Body of pancreas (tissue), 4 donors: ENCODE measurements at regions not wholly inside any gene's neighbourhood (a gene's known extent, or its start where the extent isn't known, plus 50 kb on each side); places are given as distances from the start of the nearest gene placed in this dataset.

Experiments
- POLR2A ChIP-seq, 3 donors: fragments of 450-650 bp; IDR thresholded peaks; one replicate each; pipeline ENCODE4 v1.6.1; 2016; ENCODE audit warnings: antibody characterized with exemption in 3 of 3, mild to moderate bottlenecking in 2 of 3
- TF ChIP-seq, protein P1 (sequence below), 7 experiments: fragments of 450-650 bp in 4 of 7; fragments of 200-600 bp in 3 of 7; sonication (generic) in 3 of 7; IDR thresholded peaks; one replicate each; pipeline ENCODE4 v1.5.1; 2016 to 2019; ENCODE audit warnings: antibody characterized with exemption in 7 of 7

DNA sequence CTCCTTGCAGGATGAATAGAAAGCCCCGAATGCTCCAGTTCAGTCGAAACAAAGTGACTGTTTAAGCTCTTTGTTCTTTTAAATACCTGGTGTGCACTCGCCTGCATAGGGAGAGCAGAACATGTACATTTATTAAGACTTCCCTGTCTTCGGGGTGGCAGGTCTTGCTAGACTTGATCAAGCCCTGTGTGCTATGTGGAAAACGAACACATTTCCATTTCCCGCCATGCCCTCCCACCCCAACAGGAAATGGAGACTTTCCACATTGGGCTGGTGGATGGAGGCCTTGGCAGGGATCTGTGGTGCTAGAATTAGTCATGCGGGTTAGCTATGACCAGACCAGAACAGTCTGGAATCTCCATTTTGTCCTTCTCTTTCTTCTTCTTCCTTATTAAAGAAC, 321.0 kb upstream of the THSD7B start:
- TF ChIP-seq, protein P1, sequence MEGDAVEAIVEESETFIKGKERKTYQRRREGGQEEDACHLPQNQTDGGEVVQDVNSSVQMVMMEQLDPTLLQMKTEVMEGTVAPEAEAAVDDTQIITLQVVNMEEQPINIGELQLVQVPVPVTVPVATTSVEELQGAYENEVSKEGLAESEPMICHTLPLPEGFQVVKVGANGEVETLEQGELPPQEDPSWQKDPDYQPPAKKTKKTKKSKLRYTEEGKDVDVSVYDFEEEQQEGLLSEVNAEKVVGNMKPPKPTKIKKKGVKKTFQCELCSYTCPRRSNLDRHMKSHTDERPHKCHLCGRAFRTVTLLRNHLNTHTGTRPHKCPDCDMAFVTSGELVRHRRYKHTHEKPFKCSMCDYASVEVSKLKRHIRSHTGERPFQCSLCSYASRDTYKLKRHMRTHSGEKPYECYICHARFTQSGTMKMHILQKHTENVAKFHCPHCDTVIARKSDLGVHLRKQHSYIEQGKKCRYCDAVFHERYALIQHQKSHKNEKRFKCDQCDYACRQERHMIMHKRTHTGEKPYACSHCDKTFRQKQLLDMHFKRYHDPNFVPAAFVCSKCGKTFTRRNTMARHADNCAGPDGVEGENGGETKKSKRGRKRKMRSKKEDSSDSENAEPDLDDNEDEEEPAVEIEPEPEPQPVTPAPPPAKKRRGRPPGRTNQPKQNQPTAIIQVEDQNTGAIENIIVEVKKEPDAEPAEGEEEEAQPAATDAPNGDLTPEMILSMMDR (IDR thresholded peaks at IDR 0.05) = no peak
- no peak for TF ChIP-seq POLR2A (IDR thresholded peaks at IDR 0.05)
